GM18909 (cell line): ENCODE measurements at regions not wholly inside any gene's neighbourhood (a gene's known extent, or its start where the extent isn't known, plus 50 kb on each side); places are given as distances from the start of the nearest gene placed in this dataset.

Source experiments
- ATAC-seq: cut with Tn5 transposase; IDR thresholded peaks from one replicate; pipeline ENCODE4 v1.9.1; 2021; ENCODE audit warnings: mild to moderate bottlenecking; ENCODE audit not compliant: unreplicated experiment, poor library complexity

GRCh38 chr7:36029311-36029710 lies 123.7 kb upstream of the EEPD1 start:
- ATAC-seq = no peak

- ATAC-seq = no peak
Measured at GRCh38 chr7:36029853-36030515, 123.1 kb upstream of the EEPD1 start.

DNA sequence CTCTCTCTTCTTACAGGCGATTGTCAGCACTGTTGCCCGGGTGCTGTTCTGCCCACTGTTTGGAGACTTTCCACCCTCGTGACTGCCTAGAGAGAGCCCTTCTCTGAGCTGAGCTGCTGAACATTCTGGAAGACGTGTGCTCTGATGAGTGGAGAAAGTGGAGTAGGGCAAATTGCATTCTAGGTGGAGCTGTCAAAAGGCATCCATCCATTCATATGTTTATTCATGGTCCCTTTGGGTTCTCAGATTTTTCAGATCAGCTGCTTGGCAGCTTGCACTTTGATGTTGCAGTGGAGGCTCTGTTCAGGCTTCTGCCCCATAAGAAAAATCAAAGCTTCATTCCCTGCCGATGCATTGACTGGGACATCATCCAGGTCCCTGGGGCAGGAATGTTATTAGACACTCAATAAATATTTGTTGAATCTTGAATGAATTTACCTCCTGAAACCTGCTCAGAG lies 120.7 kb upstream of the EEPD1 start:
- ATAC-seq = no peak

GRCh38 chr7:36034020-36034419 lies 119.0 kb upstream of the EEPD1 start:
- no peak for ATAC-seq

- no peak for ATAC-seq
Measured at GRCh38 chr7:36035186-36035585, 117.9 kb upstream of the EEPD1 start.

DNA sequence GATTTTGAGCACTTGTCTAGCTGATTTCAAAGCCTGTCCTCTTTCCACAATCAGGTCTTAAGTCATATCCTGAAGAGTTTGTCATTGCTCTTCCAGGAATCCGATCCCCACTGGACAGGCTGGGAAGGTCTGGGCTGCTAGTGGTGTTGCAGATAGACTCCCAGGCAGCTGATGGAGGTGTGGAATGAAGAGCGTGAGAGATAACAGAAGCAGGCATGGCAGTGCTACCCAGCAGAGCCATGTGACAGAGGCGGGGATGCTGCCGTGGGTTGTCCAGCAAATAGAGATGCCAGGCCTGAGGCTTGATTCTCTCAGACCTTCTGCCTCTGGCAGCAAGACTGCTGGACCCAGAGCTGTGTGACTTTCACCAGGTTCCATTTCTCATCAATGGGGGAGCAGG lies 116.5 kb upstream of the EEPD1 start:
- no peak for ATAC-seq

DNA sequence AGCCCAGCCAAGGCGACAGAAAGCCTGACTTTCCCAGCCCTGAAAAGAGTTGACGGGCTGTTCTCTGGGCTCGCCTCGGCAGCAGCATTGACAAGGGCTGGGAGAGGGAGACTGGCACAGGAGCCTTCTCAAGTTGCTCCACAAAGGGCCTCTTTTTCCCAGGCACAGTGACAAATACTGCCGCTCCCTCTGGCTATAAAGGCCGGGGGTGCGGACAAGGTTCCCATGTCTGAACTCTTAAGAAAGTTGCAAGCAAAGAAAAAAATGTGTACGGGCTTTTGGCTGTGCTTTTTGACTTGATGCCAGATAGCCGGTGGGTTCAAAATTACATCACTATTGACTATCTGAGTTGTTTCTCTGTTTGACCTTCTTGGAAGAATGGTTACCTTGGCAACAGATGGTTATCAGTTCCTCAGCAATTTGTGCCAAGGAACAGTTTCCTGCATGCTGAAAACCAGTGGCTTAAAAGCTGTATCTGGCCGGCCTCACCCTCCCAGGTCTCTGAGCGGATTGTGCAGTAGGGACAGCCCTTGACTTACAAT lies 115.9 kb upstream of the EEPD1 start:
- no peak for ATAC-seq

DNA sequence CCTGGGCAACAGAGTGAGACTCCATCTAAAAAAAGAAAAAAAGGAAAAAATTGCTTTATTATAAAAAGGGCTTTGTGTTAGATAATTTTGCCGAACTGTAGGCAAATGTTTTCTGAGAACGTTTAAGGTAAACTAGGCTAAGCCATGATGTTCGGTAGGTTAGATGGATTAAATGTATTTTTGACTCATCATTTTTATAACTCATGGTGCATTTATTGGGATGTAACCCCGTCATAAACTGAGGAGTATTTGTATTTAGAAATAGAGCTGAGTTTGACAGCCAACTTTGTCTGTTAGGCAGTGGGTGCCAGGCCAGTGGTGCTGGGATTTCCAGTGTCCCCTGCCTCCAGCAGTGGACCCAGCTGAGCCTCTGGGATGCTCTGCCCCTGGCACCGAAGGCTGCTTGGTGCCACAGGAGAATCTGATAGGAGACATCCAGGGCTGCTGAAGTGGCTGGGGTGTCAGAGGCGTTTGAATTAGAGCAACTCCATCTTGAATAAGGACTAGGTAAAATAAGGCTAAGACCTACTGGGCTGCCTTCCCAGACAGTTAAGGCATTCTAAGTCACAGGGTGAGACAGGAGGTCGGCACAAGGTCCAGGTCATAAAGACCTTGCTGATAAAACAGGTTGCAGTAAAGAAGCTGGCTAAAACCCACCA lies 114.9 kb upstream of the EEPD1 start:
- ATAC-seq = no peak

DNA sequence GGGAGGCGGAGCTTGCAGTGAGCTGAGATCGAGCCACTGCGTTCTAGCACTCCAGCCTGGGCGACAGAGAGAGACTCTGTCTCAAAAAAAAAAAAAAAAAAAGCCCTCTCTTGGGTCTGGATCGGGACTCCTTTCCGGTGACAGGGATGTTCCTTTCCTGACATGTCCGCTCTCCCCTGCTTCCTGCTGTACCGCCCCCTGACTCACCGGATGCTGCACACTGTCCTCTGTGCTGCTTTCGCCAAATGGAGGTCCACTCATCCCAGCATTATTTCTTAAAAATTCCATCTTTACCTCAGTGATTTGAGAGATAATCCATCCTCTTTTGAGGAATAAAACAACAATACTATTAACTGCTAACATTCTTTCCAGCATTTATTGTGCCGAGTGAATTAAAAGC lies 113.8 kb upstream of the EEPD1 start:
- ATAC-seq = no peak

DNA sequence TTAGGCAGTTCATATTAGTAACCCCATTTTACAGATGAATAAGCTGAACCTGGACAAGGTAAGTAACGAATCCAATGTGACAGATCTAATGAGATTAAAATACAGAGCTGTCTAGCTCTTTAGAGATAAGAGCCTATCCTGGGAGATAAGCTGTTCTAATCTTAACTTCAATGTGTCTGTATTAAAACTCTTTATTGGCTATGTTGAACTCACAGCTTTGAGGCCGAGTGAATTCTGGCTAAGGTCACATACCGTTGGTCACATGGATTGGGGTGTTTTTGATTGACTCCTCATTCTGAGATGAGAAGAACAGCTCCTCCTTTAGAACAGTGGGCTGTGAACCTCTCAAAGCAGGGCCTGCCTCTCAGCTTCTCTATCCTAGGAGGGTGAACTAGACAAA lies 113.4 kb upstream of the EEPD1 start:
- no peak for ATAC-seq

- no peak for ATAC-seq
Measured at GRCh38 chr7:36040679-36041078, 112.4 kb upstream of the EEPD1 start.

DNA sequence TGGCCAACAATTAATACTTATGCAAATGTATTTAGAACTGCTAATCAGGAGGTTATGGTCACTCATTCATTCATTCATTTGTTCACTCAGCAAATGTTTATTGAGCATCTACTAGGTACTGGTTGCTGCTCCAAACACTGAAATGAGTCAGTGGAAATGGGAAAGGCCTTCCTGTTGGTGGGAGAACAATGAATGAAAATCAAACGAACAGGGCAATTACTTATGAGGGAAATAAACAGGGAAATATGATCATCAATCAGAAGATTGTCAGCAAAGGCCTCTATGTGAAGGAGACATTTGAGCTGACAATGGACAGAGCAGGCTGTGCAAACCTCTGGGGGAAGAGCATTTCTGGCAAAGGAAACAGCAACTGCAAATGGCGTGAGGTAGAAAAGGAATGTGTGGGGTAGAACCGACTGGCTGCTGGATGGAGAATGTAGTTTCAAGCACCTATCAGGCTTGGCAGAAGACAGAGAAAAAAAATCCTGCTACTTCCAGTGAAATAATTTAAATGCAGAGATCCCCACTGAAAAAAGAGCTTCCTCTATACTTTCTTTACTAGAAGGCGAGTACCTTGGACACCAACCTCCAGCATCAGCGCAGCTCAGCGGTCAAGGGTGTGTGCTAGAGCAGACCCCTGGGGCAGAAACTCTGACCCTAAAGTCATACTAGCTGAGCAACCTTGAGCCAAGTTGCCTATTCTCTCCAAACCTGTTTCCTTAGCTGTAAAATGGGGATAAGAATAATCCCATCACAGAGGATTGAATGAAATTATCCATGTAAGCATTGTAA lies 108.8 kb upstream of the EEPD1 start:
- no peak for ATAC-seq

DNA sequence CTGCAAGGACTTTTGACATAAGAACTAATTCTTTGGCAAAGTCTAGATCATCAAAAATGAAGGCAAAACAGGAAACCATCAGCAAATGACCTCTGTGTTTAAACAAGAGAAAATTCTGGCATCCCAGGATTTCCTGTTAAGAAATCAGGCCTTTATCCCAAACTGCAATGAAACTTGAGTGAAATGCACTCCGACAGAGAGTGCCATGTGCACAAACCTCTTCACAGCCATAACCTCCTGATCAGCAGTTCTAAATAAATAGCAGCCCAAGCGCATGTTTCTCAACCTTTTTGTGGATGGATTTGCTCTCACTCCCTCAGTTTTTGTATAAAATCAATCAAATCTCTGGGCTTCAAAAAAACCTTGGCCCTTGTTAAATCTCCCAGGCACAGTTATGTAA lies 107.7 kb upstream of the EEPD1 start:
- no peak for ATAC-seq

DNA sequence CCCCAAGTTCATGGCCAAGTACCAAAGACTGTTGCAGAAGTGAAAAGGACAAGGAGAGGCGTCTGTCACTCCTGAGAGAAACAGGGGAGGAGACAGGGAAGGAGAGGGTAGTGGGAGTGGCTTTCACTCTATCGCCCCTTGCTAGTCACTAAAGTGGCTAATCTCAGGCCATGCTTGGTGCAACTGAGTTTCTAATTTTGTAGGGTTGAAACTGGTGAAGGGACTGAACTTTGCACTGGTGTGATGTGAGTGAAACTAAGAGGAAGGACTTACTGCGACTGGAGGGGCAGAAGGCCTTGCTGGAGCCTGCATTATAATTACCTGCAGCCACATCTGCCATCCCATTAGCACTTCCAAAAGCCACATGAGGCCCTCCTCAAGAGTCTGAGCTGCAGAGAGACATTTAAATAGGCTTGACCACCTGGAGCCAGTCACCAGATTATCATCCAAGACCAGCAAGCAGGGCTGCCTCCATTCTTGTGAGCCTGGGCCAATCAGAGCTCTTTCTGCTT lies 107.2 kb upstream of the EEPD1 start:
- peak; percentile 54 for ATAC-seq

- no peak for ATAC-seq
Measured at GRCh38 chr7:36047091-36047658, 105.9 kb upstream of the EEPD1 start.

GRCh38 chr7:36048141-36048901 lies 104.7 kb upstream of the EEPD1 start:
- ATAC-seq = no peak

- no peak for ATAC-seq
Measured at GRCh38 chr7:36048902-36049240, 104.2 kb upstream of the EEPD1 start.

- no peak for ATAC-seq
Measured at GRCh38 chr7:36051501-36051900, 101.6 kb upstream of the EEPD1 start.

GRCh38 chr7:36053589-36053988 lies 99.5 kb upstream of the EEPD1 start:
- no peak for ATAC-seq

DNA sequence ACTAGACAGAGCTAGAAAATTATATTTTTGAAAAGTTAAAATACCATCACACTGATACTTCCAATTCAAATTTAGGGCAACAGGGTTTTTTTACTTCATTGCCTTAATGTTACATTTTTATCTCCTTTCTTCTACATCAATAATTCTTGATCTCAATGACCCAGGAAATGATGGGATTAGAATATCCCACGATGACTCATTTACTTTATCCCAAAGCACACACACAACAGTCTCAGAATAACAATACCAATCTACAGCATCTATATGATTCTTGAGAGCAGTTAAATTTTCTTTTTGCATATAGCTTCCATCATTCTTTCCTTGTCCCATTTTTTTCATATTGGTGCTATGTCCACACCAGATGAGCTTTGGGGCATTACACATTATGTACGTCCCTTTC lies 98.4 kb upstream of the EEPD1 start:
- ATAC-seq = no peak
